T follicular helper cell (primary cell): ENCODE measurements at regions not wholly inside any gene's neighbourhood (a gene's known extent, or its start where the extent isn't known, plus 50 kb on each side); places are given as distances from the start of the nearest gene placed in this dataset.

Experiments used
- DNase-seq: peaks from one replicate; pipeline ENCODE4 v3.0.0-alpha.2; 2020; ENCODE audit warnings: low read depth

DNA sequence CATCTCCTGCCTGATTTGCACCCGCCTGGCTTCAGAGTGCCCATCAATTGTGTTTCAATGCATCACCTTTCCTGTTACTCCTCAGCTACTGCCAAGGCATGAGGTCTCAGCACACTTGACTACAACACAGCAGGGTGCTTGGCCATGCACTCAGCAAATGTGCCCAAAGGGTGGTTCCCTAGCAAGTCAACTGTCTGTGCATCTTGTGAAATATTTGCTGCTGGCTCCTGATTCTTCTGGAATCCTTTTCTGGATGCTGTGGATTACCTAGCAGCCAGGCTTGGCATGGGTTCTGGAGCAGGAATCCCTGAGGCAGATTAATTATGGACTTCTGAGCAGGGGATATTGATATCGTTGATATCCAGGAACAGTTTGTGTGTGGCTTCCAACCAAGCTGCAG, 662.6 kb upstream of the MGMT start:
- no peak for DNase-seq

DNA sequence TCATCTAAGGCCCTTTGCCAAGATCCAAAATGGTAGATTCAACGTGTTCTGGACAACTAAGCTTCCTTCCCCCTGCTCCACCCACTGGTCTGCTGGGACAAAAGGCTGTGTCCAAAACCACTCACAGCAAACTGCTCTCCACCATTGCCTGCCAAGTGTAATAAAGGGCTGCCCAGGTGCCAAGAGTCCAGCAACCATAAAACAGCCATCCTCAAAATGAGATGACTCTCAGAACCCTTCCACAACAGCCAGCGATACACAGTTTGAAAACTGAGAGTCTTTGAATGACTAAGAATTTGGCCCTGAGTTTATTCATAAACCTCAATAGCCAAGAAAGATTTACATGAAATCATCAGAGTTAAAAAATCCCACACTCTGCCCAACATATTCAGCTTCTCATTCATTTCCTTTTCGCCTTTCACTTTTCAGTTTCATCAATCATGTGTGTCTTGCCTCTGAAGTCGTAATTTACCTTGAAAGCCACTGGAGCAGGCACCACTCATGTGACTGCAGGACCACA, 658.1 kb upstream of the MGMT start:
- DNase-seq = no peak

DNA sequence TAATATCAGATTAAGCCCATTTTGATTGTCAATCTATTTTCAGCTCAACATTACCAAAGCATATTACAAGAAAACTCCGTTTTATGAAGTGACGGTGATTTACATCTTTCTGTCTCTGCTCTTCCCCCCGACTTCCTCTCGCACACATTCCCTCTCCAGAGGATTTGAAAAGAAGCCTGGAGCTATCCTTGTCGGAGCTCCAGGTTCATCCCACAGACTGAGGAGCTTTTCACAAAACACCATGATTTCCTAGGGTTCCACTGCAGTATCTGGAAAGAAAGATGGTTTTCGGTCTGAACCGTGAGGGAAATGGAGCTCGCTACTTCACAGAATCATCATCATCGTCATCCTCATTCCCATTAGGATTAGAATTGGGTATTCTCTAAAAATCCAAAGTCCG, 655.5 kb upstream of the MGMT start:
- DNase-seq = no peak

DNA sequence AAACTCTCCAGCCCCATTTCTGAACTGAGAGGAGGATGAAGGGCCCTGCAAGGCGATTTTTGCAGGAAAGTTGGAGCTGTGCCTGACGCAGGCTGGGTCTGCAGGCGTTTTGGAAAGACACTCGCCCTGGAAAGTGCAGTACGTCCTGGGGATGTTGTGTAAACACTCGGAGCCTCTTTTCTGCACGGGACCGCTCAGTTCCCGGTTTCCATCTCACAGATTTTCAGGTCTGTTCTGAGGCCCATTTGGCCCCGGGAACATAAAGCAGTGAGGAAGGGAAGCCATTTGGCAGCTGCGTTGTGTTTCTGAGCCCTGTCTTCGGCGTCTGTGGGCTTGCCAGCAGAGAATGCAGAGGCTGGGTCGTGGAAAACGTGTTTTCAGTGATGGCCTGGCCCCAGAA, 655.0 kb upstream of the MGMT start:
- no peak for DNase-seq

DNA sequence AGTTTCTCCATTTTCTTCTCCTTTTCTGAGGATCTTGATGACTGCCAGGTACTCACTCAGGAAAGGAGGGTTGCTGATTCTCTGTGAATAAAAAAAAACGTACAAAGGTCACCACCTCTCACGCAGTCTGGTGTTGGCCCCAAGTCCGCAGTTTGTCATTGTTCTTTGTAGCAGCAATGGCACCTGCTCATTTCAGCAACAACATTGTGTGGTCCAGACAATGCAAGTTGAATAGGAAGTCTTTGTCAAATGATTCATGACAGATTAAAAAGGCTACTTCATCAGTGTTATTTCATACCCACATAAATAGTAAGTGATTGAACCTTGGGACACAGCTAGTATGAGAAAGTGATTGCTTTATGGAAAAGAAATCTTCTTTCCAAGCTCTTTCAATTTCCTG, 653.5 kb upstream of the MGMT start:
- no peak for DNase-seq

DNA sequence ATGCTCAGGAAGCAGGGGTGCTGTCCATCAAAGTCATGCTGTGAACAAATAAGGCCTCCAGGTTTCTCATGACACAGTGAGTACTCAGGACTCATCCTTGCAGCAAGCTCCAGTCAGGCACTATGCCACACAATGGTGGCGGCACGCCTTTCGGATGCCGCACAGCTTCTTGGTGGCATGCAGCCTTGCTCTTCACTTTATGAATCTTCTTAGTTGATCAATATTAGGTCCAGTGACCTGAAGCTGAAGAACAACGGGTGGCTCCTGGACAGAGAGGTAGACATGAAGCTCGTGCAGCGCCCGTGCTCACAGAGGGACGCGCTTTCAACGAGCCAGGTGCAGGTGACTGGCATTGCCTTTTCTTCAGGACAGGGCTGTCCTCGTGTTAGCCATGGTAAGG, 653.0 kb upstream of the MGMT start:
- DNase-seq = no peak

DNA sequence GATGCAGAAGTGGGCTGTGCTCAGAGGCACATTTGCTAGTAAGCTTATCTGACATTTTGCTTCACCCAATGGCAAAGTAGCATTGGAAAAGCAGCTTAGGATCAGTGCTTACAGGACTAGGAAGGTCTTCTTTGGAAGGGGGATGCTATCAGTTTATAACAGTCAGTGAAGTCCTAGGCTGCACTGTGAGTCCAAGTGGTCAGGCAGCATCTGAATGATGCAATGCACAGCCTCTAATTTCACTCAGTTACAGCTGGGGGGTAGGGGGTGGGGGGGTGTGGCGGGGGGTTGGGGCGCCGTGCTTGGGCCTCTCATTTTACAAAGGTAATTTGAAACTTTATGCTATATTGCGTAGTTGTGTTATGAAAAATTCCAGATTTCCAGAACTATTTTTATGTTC, 652.3 kb upstream of the MGMT start:
- DNase-seq = no peak

DNA sequence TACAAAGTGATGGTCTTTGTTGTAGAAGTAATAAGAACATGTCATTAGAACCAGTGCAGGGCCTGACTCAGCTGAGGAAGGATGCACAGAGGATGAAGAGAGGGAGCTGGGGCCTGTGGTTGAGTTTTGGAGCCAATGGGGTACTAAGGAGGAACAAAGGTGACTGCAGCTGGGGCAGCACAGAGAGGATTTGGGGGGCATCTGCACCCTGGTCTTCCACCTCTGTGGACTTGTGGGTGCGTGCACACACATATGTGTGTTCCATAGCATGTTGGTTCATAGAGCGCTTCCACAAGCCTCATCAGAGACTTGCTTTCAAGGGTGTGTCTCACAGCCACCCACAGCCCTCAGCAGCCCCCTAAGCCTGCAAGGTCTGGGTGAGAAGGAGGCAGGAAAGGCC, 650.3 kb upstream of the MGMT start:
- DNase-seq = no peak

DNA sequence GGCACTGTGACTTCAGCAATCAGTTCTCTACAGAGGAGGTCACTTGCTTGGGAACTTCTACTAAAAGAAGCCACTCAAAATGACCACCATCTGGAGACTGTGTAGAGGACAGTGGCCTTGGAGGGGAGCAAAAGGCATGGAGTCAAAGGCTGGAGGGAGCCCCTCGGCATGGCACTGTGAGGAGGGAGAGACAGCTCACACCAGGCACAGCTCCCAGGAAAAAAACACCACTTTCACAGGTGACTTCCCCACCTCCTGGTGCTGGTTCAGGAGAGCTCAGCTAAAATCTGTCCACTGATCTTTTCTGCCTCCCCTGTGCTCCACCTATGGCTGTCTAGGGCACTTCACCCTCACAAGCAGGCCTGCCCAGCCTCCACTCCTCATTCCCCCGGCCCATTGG, 649.4 kb upstream of the MGMT start:
- no peak for DNase-seq

DNA sequence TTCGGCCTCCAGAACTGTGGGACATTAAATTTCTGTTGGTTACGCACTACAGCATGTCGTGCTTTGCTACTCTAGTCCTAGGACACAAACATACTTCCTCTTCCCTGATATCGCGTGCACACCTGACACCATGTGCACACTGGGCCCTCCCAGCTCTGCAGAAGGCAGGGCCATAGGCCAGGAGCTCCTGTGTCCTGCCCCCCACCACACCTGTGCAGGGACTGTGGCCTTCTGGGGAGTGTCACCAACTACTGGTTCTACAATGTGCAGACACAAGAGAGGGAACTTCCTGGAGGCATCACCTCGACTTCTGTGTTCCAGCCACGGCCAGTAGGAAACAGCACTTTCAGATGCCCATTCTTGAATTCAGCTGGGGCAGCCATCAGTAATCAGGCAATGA, 646.4 kb upstream of the MGMT start:
- DNase-seq = no peak

DNA sequence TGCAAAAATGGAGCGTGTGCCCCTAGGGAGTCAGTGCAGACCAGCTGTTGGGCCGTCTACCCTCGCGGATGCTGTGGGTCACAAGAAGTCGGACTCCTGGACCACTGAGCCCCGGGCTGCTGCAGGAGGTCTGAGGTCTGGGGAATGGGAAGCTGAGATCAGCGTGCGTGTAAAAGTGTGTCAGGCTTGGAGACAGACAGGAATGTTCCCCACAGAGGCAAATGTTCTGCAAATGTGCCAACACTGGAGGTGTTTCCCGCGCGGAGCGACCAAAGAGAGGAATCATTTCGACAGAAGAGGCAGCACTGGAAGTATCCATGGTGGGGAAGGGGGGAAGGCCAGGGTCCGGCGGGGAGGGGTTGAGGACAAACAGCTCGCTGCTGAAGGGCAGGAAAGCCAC, 643.8 kb upstream of the MGMT start:
- DNase-seq = no peak

DNA sequence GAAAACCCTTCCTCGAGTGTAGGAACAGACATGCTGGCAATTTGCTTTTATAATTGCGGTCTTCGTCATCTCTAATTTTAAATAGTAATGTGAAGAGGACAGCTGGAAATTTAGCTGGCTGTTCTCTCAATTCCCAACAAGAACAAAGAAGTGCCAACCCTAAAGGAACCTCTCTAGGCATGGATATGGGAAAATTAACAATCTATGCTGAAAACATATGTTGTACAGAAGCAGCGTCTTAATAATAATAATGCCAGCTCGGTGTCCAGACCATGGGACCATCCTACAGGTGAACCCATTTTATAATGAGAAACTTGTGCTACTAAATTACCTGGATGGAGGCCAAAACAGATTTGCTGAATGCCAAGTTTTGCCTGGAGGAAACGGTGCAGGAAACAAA, 641.4 kb upstream of the MGMT start:
- DNase-seq = no peak

DNA sequence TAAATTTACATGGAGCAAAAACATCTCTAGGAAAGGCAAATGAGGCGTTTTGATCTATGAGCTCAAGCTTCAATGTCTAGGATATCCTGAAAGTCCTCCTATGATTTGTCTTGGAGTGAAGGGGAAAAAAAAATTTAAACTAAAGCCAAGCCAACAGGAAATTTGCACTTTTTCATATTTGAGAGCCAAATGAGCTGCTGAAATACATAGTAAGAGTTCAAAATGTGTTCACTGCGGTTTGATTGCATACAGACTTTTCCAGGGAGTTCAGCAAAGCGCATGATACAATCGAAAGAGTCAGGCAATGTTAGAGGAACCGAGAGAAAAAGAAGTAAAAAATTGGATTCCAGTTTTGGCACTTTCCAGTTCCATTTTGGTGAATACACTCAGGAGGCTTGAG, 633.4 kb upstream of the MGMT start:
- no peak for DNase-seq

DNA sequence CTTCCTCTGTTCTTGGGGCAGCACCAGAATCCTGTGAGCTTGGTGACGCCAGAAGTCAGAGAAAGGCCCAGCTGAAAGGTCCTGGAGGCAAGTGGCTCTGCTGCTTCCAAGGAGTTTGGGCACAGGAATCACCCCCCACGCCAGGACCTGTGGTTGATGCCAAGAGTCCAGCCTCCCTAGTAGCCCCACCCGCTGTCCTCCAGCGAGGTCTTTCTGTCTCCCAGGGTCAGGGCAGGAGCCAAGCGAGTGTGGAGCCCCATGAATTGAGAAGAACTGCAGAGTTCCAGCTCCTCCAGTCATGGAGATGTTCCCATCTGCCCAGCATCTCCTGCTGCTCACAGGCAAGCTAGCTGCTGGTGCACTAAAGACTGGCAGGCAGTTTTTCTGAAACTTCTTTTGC, 631.7 kb upstream of the MGMT start:
- no peak for DNase-seq

DNA sequence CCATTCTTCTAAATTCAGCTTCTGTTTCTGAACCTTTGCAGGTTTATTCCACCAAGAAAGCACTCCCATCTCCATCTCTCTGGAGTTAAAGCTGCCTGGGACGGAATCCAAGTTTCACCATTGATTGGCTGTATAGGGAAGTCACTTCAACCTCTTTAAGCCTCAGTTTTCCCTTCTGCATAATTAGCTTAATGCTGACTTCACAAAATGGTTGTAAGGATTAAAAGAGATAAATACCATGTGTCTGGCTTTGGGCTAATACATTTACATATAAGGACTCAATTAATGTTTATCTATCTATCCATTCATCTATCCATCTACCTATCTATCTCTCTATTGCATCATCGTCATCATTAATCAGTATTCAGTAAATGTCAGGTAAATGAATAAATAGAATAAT, 629.6 kb upstream of the MGMT start:
- no peak for DNase-seq

DNA sequence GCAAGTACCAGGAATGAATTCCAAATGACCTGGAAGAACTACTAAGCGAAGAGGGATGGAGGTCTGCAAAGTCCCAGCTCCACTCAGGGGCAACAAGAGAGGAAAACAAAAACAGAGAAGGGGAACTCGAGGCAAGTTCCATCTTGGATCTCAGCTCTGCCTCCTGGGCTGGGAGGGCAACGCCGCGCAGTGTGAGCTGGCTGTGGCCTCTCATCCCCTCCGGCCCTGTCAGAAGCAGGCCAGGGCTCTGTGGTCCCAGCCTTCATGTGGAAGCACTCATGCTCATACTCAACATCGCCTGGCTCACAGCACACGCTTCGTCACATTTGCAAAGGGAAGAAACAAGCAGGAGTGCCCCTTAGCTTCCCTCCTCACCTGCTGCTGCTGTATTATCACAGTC, 627.9 kb upstream of the MGMT start:
- no peak for DNase-seq

DNA sequence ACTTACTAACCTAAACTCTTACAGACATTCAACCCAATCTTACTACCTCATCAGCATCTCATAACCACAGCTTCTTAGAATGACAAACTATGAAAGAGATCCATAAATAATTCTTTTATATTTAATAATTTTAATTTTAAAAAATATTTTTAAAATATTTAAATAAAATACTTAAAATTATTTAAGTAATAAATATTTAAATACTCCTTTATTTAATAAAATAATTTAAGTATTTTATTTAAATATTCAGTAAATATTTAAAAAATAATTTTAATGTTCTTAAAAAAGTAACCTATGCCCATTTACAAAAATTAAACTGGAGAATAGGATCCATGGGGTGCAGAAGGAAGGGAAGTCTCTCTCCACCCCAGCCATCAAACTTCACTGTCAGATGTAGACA, 627.3 kb upstream of the MGMT start:
- no peak for DNase-seq

DNA sequence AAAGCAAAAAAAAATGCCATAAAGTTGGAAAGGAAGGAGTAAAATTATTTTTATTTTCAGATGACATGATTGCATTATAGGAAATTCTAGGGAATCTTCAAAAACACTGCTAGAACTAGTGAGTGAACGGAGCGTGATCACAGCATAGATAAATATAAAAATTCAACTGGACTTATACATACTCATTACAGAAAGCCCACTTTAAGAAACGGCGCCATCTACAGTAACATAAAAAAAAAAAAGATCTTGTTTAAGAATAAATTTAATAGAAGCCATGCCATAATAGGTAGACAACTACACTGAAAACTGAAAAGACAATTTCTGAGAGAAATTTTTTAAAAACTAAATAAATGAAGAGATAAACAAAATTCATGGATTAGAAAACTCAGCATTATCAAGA, 623.1 kb upstream of the MGMT start:
- DNase-seq = no peak

DNA sequence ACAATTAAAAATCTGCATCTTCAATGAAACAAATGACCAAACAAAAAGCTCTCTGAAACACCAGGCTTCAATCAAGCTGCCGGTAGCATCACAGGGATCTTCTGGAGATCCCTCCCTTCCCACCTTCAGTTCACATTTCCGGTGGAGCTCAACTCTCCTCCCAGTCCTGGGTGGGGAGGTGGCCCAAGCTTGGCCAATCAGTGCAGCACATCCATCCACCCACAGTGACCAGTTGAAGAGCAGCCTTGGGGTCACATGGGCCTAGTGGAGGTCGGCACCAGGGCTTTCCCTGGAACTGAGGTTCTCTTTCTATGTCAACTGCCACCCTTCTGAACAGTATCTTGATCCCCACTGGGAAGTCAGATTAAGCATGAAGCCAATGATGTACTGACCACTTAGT, 620.1 kb upstream of the MGMT start:
- DNase-seq = no peak

DNA sequence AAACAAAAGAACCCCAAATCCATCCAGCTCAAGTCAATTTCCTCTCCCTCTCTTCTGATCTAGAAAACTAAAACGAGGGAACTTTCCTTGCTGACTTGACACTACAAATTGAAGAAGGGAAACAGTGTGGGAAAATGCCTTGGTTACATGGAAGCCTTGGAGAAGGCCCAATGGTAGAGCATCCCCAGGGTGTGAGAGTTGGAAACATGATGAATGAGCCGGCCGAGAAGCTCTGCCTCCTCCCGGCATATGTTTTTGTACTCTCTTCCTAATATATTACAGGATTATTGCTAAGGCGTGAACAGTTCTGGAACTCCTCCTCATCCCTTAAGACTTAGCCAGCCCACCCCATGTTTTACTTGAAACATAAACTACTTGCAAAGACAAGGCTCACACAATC, 618.2 kb upstream of the MGMT start:
- DNase-seq = no peak

DNA sequence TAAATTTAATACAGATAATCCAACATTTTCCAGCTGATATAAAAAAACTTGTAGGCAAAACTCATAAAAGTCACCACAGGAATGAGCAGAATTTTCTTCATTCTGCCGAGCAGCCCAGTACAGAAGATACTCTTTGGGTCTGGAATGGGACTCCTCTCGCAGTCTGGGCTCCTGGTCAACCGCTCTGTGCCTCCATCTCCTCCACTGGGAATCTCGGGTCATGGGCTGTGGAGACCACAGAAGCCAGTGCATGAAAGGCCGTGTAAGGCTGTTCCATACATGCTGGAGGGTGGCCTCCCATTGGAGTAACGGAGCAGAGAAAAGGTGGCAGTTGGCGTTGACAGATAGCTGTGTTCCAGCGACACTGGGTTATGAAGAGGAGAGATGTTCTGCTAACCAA, 616.4 kb upstream of the MGMT start:
- DNase-seq = no peak

DNA sequence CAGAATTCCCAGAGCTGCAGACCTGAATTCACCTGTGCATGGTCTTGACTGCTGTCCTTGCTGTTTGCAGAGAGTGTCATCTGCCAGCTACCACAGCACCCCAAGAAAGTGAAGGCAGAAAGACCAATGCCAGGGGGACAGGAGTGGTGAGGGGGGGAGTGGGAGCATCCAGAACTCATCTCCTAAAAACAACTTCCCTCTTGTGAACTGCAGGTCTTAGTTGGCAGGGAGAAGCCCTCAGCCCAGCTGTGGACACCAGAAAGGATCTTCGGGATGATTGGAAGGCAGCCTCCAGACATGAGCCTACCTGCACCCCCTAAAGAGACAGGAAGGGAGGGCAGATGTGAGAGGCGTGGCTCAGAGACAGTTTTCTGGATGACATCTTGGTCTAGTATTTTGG, 615.8 kb upstream of the MGMT start:
- no peak for DNase-seq

DNA sequence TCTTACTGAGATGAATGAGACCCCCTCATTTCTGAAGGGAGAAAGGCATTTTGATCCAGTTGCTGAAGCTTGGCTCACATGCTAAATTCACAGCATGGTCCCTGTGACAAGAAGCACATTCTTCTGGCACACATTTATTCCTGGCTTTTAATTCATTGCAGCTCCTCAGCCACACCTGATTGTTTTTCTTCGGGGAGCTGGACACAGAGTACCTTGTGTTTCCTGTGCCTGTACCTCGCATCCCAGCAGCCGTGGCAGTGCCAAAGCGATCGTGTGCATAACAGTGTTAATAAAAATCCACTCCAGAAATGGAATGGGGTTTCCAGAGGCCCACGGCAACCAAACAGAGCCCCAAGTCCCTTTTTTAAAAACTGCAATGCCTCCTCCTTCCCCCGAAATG, 615.3 kb upstream of the MGMT start:
- DNase-seq = no peak

DNA sequence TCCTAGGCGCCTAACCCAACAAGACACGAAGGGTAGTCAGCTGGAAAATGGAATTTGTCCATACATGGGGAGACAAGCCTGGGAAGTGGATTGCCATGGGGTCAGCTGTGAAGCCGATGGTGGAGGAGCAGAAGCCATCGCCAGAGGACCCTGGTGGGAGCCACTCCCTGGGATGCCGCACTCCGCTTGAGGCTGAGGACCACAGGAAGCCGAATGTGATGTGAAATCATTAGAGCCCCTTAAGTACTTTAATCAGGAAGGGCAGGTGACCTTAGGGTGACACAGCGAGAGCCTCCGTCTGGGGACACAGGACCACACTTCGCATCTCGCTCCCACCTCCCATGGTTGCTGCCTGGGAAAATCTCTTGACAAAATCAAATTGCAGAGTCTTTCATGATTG, 614.6 kb upstream of the MGMT start:
- DNase-seq = no peak

DNA sequence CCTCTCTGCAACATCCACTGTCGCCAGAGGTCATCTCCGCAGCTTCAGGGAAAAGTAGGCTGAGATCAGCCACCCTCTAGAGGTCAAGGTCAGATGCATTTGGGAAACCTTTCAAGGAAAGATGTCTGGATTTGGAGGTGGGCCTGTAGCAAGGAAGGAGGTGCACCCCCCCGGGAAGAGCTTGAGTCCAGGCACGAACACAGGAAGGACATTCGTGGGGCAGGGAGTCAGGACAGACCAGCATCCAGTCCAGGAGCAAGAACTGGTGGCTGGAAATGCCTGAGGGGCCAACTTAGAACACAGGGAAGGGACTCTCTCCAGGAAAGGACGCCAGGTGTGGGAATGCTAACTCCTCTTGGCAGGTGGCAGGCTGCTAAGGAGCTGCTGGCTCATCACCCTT, 614.1 kb upstream of the MGMT start:
- DNase-seq = no peak
